ENCODE measurements at regions not wholly inside any gene's neighbourhood (a gene's known extent, or its start where the extent isn't known, plus 50 kb on each side); places are given as distances from the start of the nearest gene placed in this dataset.

DNA sequence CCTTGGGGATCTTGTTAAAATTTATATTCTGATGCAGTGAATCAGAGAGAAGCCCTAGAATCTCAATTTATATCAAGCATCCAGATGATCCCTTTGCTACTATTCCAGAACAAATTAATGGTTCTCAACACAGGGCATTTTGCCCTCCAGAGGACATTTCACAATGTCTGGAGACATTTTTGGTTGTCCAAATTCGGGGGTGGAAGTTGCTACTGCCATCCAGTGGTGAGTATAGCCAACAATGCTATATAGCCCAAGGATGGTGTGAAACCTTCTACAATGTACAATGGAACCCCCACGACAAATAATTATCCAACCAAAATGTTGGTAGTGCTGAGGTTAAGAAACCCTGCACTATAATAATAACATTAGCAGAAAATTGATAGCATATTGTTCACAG, 2440.0 kb downstream of the PCDH7 start:
- no peak for DNase-seq

DNA sequence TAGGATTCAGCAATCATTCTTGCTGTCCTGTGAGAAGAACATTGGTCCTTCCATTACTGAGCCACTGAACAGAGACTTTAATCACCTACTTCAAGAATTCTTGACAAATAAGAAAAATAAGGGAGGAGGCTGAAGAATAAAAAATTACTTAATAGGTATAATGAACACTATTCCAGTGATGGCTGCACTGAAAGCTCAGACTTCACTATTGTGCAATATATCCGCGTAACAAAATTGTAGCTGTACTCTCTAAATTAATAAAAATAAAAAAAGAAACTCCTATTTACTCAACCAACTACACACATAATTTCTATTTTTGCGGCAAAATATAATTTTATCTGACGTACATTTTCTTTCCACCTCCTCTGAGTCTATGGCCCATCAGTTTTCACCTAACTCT, 2441.0 kb downstream of the PCDH7 start:
- DNase-seq, result no peak

DNA sequence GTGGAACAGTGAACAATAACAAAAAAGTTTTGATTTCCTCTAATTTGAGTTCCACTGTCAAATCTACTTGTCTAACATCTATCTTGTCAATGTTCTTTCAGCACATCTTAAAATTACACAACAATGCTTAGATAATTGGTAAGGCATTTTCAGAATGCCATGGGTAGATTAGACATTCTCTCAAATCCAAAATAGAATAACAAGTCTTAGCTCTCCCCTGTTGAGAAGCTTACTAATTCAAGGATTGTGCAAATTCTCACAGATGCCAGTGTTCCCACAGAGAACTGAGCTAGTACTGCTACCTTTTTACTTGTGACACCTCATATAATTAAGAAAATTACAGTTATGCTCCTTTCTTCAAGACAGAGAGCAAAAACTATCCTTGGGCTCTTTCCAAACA, 2442.0 kb downstream of the PCDH7 start:
- no peak for DNase-seq

DNA sequence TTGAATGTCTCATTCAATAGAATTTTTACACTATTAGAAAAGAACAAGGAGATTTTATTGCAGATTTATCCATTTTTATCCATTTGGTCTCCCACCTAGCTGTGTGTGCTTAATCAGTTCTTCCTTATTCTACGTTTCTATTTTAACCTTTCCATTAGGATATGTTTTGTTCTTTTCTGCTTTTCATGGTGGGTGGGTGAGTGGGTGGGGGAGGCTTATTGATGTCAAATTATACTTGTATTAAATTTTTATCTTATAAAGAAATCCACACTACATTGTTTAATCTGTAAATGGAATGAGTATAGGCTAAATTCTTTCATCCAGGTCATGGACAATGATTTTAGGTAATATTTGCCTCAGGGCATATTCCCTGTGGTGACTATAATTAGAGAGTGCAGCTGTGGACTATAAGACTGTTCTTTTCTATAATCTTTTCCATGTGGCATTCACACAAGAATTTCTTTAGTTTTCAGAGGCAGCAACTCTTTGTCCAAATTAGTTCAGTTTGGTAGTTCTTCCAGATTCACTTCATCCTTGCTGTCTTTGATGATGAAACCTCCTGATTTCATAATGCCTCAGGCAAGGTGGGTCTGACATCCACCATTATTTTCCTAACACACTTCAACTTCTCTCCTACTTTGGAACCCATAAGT, 2451.8 kb downstream of the PCDH7 start:
- no peak for DNase-seq

DNA sequence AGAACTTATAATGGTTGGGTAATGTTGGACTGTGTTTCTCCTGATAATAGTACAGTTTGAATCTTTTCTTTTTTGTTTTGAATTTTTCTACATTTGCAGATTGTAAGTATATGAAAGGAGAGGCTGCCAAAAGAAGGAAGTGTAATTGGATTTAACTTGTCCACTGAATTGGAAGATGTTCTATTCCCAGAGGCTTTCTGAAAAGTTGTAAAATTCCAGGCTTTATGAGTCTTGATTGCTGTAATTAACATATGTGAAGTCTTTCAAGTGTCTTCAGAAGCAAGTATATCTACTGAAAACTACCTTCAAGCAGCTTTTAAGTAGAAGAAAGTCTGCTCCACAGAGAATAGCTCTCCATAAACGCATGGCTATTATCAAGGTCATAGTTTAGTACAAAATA, 2456.4 kb downstream of the PCDH7 start:
- DNase-seq, result no peak

DNA sequence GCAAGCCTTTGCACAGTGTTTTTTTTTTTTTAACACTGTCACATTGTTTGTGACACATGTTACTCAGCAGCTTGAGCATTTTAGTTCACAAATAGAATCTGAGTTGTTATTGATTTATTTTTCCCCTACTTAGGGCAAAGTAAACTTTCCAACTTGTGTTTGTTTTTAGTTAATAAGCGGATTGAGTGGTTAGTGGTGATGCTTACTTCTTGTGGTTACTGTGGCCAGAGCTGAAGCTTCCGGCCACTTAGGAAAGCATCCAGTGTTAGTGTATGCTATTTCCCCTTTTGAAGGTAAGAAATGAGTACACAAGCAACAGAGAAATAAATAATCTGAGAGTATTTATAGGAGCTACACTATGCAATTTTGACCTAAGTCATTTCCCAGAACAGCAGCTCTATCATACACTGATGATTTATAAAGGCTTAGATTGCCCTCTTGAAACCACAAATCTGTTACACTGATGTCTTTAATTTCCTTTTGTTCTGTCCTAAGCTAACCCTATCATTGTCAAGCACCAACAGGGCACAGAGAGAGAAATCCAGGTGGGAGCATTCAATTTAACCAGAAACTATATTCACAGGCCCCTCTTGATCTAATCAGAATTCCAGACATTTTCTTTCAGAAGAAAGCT, 2464.6 kb downstream of the PCDH7 start:
- DNase-seq, result no peak

DNA sequence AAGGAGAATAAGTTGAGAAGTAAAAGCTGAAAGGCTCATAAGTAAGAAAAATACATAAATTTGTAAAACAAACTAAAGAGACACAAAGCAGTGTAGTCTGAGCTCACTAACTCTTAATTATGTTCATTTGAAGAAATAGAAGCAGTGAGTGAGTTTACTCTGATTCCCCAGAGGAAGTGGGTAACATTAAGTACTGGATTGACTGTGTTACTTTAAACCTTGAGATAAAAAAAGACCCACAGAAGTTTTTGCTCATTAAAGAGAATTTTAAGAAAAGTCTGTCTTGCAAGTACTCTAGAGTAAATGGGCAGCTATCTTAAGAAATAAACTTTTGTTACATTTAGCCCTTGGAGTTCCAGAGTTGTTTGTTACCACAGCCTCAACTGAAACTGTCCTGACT, 2466.9 kb downstream of the PCDH7 start:
- DNase-seq, result no peak

DNA sequence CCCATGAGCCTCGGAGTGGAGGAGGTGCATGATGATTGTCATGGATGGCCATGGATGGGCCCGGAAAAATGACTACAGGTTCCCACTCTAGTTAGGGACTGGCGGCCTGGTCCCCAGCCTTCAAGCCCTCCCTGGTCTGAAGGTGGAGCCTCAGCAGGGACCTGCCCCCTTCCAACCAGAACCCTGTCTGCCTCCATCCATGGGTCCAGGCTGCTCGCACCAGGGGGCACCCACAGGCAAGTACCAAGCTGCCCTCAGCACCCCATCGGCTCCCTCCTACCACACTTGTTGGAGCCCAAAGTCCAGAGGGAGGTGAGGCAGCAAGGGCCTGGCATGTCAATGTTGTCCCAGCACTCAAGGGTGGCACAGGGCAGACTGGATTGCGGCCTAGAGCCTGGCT, 2468.6 kb downstream of the PCDH7 start:
- no peak for DNase-seq

DNA sequence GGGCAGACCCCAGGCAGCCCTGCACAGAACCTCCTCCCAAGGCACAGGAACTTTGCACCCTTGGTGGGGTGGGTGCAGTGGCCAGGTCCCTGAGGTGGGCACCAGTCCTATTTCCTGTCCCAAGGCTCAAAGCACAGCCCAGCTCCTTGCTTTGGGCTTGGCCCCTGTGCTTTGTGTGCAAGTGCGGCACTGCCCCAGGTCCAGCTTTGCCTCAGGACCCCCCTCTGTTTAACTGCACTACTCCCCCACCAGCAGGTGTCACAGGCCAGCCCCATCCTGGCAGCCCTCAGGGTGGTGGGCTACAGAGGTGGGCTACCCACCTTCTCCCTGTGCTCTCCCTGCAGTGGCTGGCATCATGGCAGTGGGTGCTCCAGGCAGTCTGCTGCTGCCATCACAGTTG, 2469.0 kb downstream of the PCDH7 start:
- DNase-seq, result no peak

DNA sequence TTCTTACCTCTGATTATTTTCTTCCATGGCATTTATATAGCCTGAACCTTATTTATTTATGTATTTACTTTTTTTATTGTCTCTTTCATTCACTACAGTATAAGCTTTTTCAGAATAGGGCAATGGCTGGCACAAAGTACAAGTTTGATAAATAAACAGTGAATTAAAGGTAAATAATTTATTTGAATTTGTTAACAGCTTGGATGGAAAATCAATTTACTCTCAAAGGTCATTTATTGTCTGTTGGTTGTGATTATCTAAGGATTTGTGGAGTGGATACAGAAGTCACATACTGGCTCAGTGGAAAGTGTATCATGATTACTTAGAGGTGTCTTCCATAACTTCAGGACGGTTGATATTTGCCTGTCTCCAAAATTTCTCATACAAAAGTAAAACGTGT, 2472.9 kb downstream of the PCDH7 start:
- no peak for DNase-seq

DNA sequence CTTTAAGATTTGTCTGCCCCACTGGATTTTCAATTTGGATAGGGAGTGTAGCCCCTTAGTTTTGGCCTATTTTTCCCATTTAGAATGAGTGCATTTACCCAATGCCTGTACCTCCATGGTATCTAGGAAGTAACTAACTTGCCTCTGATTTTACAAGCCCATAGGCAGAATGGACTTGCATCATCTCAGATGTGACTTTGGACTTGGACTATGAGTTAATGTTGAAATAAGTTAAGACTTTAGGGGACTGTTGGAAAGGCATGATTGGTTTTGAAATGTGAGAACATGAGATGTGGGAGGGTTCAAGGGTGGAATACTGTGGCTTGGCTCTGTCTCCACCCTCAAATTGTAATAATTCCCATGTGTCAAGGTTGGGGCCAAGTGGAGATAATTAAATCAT, 2480.2 kb downstream of the PCDH7 start:
- DNase-seq, result no peak

DNA sequence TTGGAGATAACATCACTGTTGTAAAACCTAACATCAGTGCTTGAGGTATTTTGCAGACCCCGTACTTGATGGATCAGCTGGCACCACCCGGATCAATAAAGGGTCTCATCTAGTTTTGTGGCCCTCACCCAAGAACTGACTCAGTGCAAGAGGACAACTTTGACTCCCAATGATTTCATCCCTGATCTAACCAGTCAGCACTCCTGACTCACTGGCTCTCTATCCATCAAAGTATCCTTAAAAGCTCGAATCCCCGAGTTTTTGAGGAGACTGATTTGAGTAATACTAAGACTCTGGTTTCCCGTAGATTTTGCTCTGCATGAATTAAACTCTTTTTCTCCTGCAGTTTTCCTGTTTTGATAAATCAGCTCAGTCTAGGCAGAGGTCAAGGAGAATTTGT, 2498.1 kb downstream of the PCDH7 start:
- no peak for DNase-seq

DNA sequence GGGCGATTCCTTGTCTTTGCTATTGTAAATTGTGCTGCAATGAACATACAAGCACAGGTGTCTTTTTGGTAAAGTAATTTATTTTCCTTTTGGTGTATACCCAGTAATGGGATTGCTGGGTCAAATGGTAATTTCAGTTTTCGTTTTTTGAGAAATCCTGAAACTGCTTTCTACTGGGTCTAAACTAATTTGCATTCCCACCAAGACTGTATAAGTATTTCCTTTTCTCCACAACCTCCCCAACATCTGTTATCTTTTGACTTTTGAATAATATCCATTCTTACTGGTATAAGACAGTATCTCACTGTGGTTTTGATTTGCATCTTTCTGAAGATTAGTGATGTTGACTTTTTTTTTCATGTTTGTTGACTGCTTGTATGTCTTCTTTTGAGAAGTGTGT, 2506.0 kb downstream of the PCDH7 start:
- DNase-seq, result no peak

DNA sequence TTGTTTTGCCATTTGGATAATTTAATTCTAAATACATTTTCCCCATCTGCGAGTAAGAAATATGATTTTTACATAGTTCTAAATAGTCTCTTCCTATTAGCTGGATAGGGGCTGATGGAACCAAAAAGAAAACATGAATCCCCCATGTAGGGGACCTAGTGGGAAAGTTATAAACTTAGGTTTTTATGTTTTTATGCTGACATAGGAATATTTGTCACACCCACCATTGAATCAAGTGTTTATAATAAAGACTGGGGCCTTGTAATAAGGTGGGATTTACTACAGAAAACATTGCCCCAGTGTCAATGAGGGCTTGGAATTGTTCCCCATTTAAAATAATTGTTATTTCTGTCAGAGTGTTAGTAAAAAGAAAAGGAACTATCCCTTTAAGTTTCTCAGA, 2506.6 kb downstream of the PCDH7 start:
- DNase-seq, result no peak

DNA sequence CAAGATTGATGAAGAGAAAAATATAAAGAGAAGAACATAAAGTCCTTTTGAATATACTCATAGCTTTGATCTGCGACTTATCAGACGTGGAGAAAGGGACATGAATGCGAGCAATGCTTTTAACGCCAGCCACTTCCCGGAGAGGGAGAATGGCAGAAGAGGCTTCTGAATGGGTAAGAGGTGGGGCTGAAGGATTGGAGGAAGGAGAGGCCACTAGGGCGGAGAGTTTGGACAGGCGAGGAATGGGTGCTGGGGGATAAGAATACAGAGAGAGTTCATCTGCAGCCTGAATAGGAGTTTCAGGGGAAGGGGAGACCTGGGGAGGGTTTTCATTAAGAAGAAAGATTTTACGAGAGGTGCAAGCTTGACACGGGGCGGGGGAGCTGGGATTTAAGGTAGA, 2534.9 kb downstream of the PCDH7 start:
- DNase-seq, result no peak

DNA sequence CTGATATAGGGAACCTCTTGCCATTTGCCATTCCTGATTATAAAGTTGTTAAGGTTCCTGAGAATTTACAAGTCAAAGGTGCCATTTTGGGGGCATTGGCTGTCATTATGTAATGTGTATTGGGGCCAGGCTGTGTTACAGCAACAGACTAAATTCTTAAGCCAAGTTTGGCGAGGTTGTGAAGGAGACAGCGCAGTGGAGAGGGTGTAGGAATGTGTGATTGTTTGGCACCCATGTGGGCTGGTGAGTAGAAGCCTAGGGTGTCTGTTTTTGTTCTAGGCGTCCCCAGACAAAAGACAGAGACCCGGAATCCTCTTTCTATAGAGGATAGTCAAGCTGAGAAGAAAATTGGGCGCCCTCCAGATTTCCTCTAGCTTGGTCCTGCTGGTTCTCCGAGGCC, 2535.3 kb downstream of the PCDH7 start:
- no peak for DNase-seq

DNA sequence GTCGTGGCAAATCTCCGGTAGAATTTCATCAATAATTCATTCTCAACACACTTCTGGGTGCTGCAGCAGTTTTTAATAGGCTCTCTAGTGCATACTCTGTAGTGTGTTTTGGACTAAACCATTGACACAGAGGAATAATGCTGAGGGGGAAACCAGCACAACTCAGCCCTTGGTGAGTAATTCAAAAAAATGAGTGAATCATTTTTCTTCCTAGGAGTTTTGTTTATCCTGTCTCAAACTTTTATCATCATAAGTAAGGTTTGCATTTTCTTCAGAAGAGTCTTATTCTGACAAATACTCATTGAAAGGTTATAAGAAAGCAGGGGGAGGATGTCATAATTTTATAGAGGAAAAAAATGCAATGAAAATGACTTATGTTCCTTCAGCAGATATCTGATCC, 2542.7 kb downstream of the PCDH7 start:
- no peak for DNase-seq

DNA sequence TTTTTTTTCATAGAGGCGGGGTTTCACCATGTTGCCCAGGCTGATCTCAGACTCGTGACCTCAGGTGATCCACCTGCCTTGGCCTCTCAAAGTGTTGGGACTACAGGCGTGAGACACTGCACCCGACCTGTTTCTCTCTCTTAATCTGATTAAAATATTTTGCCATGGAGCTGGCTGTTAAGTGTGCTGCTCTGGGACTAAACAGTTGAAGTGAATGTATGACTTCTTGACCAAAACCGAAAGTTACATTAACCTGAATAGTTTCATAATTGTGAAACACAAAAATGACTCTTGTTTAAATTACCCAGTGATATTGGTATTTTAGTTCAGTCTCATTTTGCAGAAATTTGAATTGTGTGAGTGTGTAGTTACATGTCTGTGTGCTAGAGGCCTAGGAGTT, 2548.6 kb downstream of the PCDH7 start:
- no peak for DNase-seq

DNA sequence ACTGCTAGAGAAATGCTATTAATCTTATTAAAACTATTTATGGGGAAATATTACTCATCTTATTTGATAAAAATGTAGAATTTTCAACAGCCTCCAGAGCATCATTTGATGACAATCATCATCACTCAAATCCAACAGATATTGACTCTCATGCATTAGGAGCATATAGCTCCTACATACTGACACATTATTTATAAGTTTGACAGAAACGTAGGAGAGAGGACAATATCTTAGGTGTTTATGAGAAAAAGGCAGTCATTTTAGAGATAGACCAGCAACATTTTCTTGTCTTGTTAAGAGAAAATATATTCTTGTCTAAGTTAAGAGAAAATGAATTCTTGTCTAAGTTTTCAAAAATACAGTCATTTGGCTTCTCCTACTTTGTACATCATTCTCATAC, 2550.2 kb downstream of the PCDH7 start:
- no peak for DNase-seq

DNA sequence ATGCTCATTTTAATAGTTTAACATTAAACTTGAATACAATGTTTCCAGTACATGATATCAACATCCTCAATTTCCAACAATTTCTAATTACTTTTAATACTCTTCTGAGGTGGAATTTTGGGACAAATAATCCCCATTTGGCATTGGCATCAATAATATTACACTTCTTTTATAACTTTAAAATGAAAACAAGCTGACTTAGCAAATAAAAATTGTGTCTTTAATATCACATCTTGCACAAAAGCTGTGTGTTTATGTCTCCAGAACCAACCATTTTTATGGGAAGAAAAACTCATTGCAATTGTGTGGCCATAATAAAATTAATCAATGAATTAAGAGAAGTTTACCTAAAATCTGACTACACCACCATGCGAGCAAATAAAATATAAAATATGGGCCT, 2552.6 kb downstream of the PCDH7 start:
- DNase-seq, result no peak

DNA sequence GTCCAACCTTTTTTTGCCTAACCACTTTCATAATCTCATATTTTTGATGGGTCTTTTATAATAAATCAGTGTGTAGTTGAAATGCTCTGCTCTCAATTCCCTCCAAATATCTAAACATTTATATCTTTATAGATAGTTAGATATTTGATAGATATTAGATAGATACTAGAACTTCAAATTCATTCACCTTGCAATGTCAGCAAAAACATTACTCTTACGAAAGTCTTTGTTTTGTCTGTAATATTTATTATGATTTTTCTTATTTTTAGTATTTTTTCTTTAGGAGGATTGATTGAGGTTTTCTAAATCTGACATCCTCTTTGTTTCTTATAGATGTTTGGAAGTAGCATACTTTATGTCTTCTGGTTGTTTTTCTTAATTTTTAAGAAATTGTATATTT, 2563.6 kb downstream of the PCDH7 start:
- no peak for DNase-seq

DNA sequence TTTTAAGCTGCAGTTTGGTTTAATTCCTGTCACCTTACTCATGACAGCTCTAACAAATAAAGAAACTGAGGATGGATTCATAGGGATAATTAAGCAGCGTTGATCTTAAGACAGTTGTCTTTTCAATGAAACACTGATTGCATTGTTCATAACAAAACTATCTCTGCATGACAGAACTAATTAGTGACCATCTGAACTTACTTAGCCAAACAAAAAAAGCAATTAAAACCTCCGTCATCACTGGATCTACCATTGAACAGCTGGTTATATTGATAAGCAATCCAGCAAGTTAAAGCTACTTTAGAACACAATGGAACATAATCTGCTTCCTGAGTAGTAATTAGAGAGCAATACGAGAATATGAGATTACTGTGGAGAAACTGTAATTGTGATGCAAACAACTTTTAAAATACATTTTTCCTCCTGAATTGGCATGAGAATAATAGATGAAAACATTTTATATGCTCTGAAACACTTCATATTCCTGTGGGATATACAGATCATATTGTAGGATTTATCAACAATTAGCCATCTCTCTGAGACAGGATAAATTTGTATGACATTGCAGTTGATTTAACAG, 2576.8 kb downstream of the PCDH7 start:
- DNase-seq, result no peak

DNA sequence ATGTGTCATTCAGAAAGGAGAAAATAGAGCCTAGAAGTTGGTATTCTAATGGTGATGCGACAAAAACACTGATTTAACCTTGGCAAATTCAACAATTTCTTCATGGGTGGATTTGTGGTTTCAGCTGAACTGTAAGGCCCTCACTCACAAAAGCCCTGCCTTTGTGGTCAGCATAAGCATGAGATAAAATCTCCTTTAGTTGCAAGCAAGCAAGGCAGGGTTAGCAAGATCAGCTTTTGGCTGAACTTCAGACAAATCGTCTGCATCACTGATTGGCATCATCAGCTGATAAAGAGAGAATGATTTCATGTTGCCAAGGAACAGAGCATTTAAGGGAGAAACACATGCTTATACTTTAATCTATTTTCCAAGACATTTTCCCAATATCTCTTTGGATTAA, 2582.2 kb downstream of the PCDH7 start:
- DNase-seq, result no peak

DNA sequence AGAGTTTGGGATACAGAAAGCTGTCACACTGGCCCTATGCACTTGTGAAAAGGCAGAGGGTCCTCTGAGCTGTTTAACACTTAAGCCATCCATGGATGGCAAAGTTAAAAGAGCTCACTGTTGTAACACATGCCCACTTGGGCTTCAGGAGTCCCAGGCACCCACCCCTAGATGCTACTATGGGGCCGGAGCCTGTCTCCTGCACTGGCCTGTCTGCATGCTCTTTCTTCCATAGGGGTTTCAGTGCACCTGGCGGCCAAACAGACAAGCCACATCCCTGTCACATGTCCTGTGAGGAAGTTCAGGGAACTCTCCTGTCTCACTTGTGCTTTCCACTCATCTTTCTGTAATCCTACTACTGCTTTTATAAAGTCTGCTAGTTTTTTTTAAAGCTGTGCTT, 2586.0 kb downstream of the PCDH7 start:
- DNase-seq, result no peak

DNA sequence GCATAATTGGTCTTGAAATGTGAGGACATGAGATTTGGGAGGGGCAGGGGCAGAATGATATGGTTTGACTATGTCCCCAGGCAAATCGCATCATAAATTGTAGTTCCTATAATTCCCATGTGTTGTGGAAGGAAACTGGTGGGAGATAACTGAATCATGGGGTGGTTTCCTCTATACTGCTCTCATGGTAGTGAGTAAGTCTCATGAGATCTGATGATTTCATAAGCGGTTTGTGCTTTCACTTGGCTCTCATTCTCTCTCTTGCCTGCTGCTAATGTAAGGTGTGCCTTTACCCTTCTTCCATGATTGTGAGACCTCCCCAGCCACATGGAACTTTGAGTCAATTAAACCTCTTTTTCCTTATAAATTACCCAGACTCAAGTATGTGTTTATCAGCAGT, 2595.9 kb downstream of the PCDH7 start:
- DNase-seq, result no peak

Data from right hindlimb (tissue), 1 donor.